ENCODE measurements at regions not wholly inside any gene's neighbourhood (a gene's known extent, or its start where the extent isn't known, plus 50 kb on each side); places are given as distances from the start of the nearest gene placed in this dataset.
A peak's percentile ranks its signal among the peaks of the same experiment; 100 is the strongest.

GRCh38 chr14:86457481-86458135 is 927.7 kb downstream of the FLRT2 start:
- H3K36me3 ChIP-seq (ENCODE audit: control insufficient read depth, insufficient read depth, low read length) = no peaks in the 10 kb centered on the region
- DNase-seq (no peak), ATAC-seq (ENCODE audit: low read depth) (no peak)
- WGBS, 2 experiments (ENCODE audit: extremely low coverage in 2 of 2, insufficient read length in 1 of 2) = no CpG with 5 or more reads among the region's 2 CpGs
- TF ChIP-seq RCOR1 (IDR thresholded peaks at IDR 0.05; ENCODE audit: insufficient replicate concordance, low read length) (no peak), CEBPB (IDR thresholded peaks at IDR 0.05; ENCODE audit: low read depth, low read length) (peak; percentile 63)
- no peak overlapping the region for H4K5ac ChIP-seq (ENCODE audit: low read depth, low read length)
- H3K14ac ChIP-seq (replicated peaks; ENCODE audit: low read depth, low read length) = no peak overlapping the region
- dilution Hi-C loops (cut with HindIII; ENCODE audit: low sequenced_read_pairs, unreplicated experiment) (no loop called here), intact Hi-C loops (cut with micrococcal nuclease) (no loop called here), in situ Hi-C loops (cut with MboI; ENCODE audit: low sequenced_read_pairs) (no loop called here)
- H3K9me3 ChIP-seq (ENCODE audit: control insufficient read depth, insufficient read depth, low read length) = no peaks in the 10 kb centered on the region
- no TSS peak for BruUV-seq (replicated peaks)
- no peak overlapping the region for H3K4me2 ChIP-seq (ENCODE audit: low read depth, low read length)
- H3K4ac ChIP-seq (ENCODE audit: low read depth, low read length) = no peak overlapping the region
- no peak overlapping the region for H3K23ac ChIP-seq (ENCODE audit: low read depth, low read length)
- POLR2A ChIA-PET (ENCODE audit: unreplicated experiment) = no interaction called here
- no peak overlapping the region for H2BK15ac ChIP-seq (ENCODE audit: low read depth, low read length)
- H4K91ac ChIP-seq (ENCODE audit: insufficient read depth, low read depth, low read length) = no peak overlapping the region
- H3K27me3 ChIP-seq (ENCODE audit: control insufficient read depth, insufficient read depth, low read length) = no peaks in the 10 kb centered on the region
- no peak overlapping the region for H3K18ac ChIP-seq (ENCODE audit: low read depth, low read length)
- H2AFZ ChIP-seq (replicated peaks; ENCODE audit: low read length, poor library complexity) = no peak overlapping the region
- no peaks in the 10 kb centered on the region for H3K79me1 ChIP-seq (ENCODE audit: low read depth in 1 of 2, low read length in 2 of 2)
- no peak overlapping the region for H3K9ac ChIP-seq (ENCODE audit: low read depth, low read length)
- H3K4me1 ChIP-seq (ENCODE audit: control insufficient read depth, insufficient read depth, low read length) = no peaks in the 10 kb centered on the region
- no peak overlapping the region for H2AK5ac ChIP-seq (ENCODE audit: low read depth, low read length)
- H3K4me3 ChIP-seq (ENCODE audit: insufficient read depth, low read depth, low read length) = no peak overlapping the region
- no peaks in the 10 kb centered on the region for H3K9me1 ChIP-seq (ENCODE audit: insufficient read depth, low read length)
- no peak overlapping the region for H2BK120ac ChIP-seq (ENCODE audit: low read depth, low read length)
- no peaks in the 10 kb centered on the region for H4K20me1 ChIP-seq (ENCODE audit: insufficient read depth, low read length)
- H3K56ac ChIP-seq (ENCODE audit: extremely low read depth, insufficient read depth, low read length) = no peak overlapping the region
- H4K8ac ChIP-seq (ENCODE audit: low read depth in 2 of 2, low read length in 2 of 2) = no peak overlapping the region
- no peak overlapping the region for H2AK9ac ChIP-seq (replicated peaks; ENCODE audit: low read depth, low read length, poor library complexity)
- no peak overlapping the region for H3K27ac ChIP-seq (ENCODE audit: insufficient read depth, low read length)
- no peak overlapping the region for H2BK20ac ChIP-seq (ENCODE audit: low read depth, low read length)
- H2BK5ac ChIP-seq (ENCODE audit: low read depth, low read length, poor library complexity, severe bottlenecking) = no peak overlapping the region
- CTCF ChIA-PET = interaction anchor here (0.7 kb wide), 1 partner anchor 463 kb away, joined by 6 read pairs; no protein-coding TSS in a partner anchor

Data from IMR-90 (cell line).